H1 (cell line): ENCODE measurements at regions not wholly inside any gene's neighbourhood (a gene's known extent, or its start where the extent isn't known, plus 50 kb on each side); places are given as distances from the start of the nearest gene placed in this dataset.

Experiments
- CTCF ChIA-PET: fragments of 300-600 bp; sonication (Branson Sonifier 250); formaldehyde crosslinking; loops from one replicate; lab custom pipeline; 2021; ENCODE audit not compliant: partially characterized antibody; lab: Charles Lee
- POLR2A ChIA-PET: fragments of 300-600 bp; sonication (Branson Sonifier 250); formaldehyde crosslinking; loops from one replicate; lab custom pipeline; 2021; ENCODE audit warnings: inconsistent platforms; ENCODE audit not compliant: partially characterized antibody; lab: Charles Lee
- DNase-seq, 2 experiments: peaks; one replicate each; pipeline versions ENCODE4 v3.0.0 to v3.0.0-alpha.2; 2010 to 2022; ENCODE audit warnings: low spot score in 2 of 2, low read depth in 1 of 2, mixed read lengths in 1 of 2
- FAIRE-seq: peaks from 2 replicates; lab custom pipeline; 2011; peaks lifted over from hg19 to GRCh38; lab: Jason Lieb, UNC
- H2AFZ ChIP-seq: 2 replicates; pipeline ENCODE4 v1.8.1; 2012; ENCODE audit warnings: low read length, inconsistent platforms
- H2AK5ac ChIP-seq: 2 replicates; pipeline ENCODE4 v1.6.1; 2013; ENCODE audit warnings: low read depth, low read length
- H2BK120ac ChIP-seq: replicated peaks from 2 replicates; pipeline ENCODE3; 2013; ENCODE audit warnings: low read depth, low read length, inconsistent platforms
- H2BK12ac ChIP-seq: 2 replicates; pipeline ENCODE4 v1.6.1; 2013; ENCODE audit warnings: low read depth, low read length
- H2BK15ac ChIP-seq: 2 replicates; pipeline ENCODE4 v1.6.1; 2013; ENCODE audit warnings: low read length
- H2BK20ac ChIP-seq: 2 replicates; pipeline ENCODE4 v1.6.1; 2013; ENCODE audit warnings: low read length
- H2BK5ac ChIP-seq: 2 replicates; pipeline ENCODE4 v1.6.1; 2013; ENCODE audit warnings: low read depth, low read length
- H3K14ac ChIP-seq: 2 replicates; pipeline ENCODE4 v1.6.1; 2013; ENCODE audit warnings: inconsistent platforms; ENCODE audit not compliant: insufficient read length
- H3K18ac ChIP-seq: 2 replicates; pipeline ENCODE4 v1.6.1; 2013; ENCODE audit warnings: low read length; ENCODE audit errors: extremely low read depth
- H3K23ac ChIP-seq: 2 replicates; pipeline ENCODE4 v1.6.1; 2013; ENCODE audit warnings: inconsistent platforms; ENCODE audit not compliant: insufficient read length
- H3K23me2 ChIP-seq: 2 replicates; pipeline ENCODE4 v1.6.1; 2013; ENCODE audit warnings: low read depth, low read length
- H3K27ac ChIP-seq: 2 replicates; pipeline ENCODE4 v1.6.1; 2011; ENCODE audit warnings: low read depth, low read length, inconsistent platforms
- H3K27me3 ChIP-seq, 4 experiments: replicated peaks in 1 of 4; 1 replicate in 1 of 4; 2 replicates in 3 of 4; pipeline versions ENCODE4 v1.6.1 to v1.8.1; 2011 to 2013; ENCODE audit warnings: low read length in 3 of 4, mild to moderate bottlenecking in 3 of 4, inconsistent platforms in 2 of 4, mixed read lengths in 2 of 4, moderate library complexity in 1 of 4; ENCODE audit not compliant: control insufficient read depth in 3 of 4, insufficient read depth in 3 of 4; ENCODE audit errors: extremely low read depth in 1 of 4
- H3K36me3 ChIP-seq, 4 experiments: 2 replicates each; pipeline versions ENCODE4 v1.6.1 to v1.8.1; 2011 to 2013; ENCODE audit warnings: mild to moderate bottlenecking in 4 of 4, low read length in 3 of 4, moderate library complexity in 2 of 4, control low read depth in 1 of 4, inconsistent platforms in 1 of 4; ENCODE audit not compliant: insufficient read depth in 4 of 4, control insufficient read depth in 2 of 4
- H3K4ac ChIP-seq: replicated peaks from 2 replicates; pipeline ENCODE3; 2013; ENCODE audit warnings: low read length, low read depth, mixed read lengths, inconsistent platforms; ENCODE audit not compliant: insufficient read length
- H3K4me1 ChIP-seq, 4 experiments: replicated peaks in 1 of 4; 1 replicate in 1 of 4; 2 replicates in 3 of 4; pipeline versions ENCODE4 v1.6.1 to v1.8.1; 2011 to 2013; ENCODE audit warnings: low read length in 3 of 4, inconsistent platforms in 2 of 4, mixed read lengths in 1 of 4; ENCODE audit not compliant: insufficient read depth in 4 of 4, control insufficient read depth in 3 of 4
- H3K4me2 ChIP-seq, 2 experiments: 2 replicates each; pipeline versions ENCODE4 v1.6.1 to v1.8.1; 2011 to 2013; ENCODE audit warnings: low read depth in 2 of 2, low read length in 2 of 2, control low read depth in 1 of 2, inconsistent platforms in 1 of 2, mild to moderate bottlenecking in 1 of 2; ENCODE audit not compliant: insufficient read depth in 1 of 2
- H3K4me3 ChIP-seq, 4 experiments: fragments of 200-600, 300-600 bp in 1 of 4; sonication (generic), shearing (Covaris generic), sonication (Bioruptor Twin) in 1 of 4; 2 replicates each; pipeline versions ENCODE4 v1.5.1 to v1.8.1; 2011 to 2016; ENCODE audit warnings: low read length in 4 of 4, low read depth in 3 of 4, control low read depth in 2 of 4, inconsistent platforms in 2 of 4, mild to moderate bottlenecking in 2 of 4, mixed read lengths in 1 of 4, moderate library complexity in 1 of 4; ENCODE audit not compliant: insufficient read depth in 2 of 4; ENCODE audit errors: extremely low read depth in 1 of 4
- H3K56ac ChIP-seq: replicated peaks from 2 replicates; pipeline ENCODE3; 2013; ENCODE audit warnings: low read depth, mild to moderate bottlenecking, mixed read lengths, low read length, inconsistent platforms; ENCODE audit not compliant: insufficient read length
- H3K79me1 ChIP-seq: 2 replicates; pipeline ENCODE4 v1.6.1; 2013; ENCODE audit warnings: low read depth, low read length, control low read depth
- H3K79me2 ChIP-seq, 2 experiments: 2 replicates each; pipeline versions ENCODE4 v1.6.1 to v1.8.1; 2012 to 2013; ENCODE audit warnings: low read length in 2 of 2, mild to moderate bottlenecking in 2 of 2, inconsistent platforms in 1 of 2; ENCODE audit not compliant: insufficient read depth in 2 of 2, control insufficient read depth in 1 of 2
- H3K9ac ChIP-seq, 4 experiments: replicated peaks in 1 of 4; 1 replicate in 1 of 4; 2 replicates in 3 of 4; pipeline versions ENCODE4 v1.6.1 to v1.8.1; 2011 to 2013; ENCODE audit warnings: low read depth in 3 of 4, low read length in 3 of 4, control low read depth in 2 of 4, mild to moderate bottlenecking in 2 of 4, moderate library complexity in 2 of 4, inconsistent platforms in 1 of 4; ENCODE audit errors: extremely low read depth in 1 of 4
- H3K9me3 ChIP-seq, 2 experiments: 2 replicates each; pipeline versions ENCODE4 v1.6.1 to v1.8.1; 2012 to 2013; ENCODE audit warnings: mild to moderate bottlenecking in 2 of 2, moderate library complexity in 2 of 2, control low read depth in 1 of 2, inconsistent platforms in 1 of 2, low read depth in 1 of 2, low read length in 1 of 2, mixed read lengths in 1 of 2; ENCODE audit not compliant: insufficient read depth in 2 of 2
- H4K20me1 ChIP-seq, 2 experiments: replicated peaks in 1 of 2; 2 replicates each; pipeline versions ENCODE3 to v1.8.1; 2011 to 2013; ENCODE audit warnings: inconsistent platforms in 2 of 2, low read length in 2 of 2, mild to moderate bottlenecking in 1 of 2; ENCODE audit not compliant: insufficient read depth in 2 of 2, control insufficient read depth in 1 of 2
- H4K5ac ChIP-seq: 2 replicates; pipeline ENCODE4 v1.6.1; 2013; ENCODE audit warnings: low read length, low read depth, mixed read lengths, inconsistent platforms; ENCODE audit not compliant: insufficient read length
- H4K8ac ChIP-seq: 2 replicates; pipeline ENCODE4 v1.8.0; 2013; ENCODE audit warnings: mild to moderate bottlenecking, moderate library complexity, low read length, inconsistent platforms; ENCODE audit not compliant: insufficient read depth; ENCODE audit errors: extremely low read depth
- H4K91ac ChIP-seq: replicated peaks from 2 replicates; pipeline ENCODE3; 2013; ENCODE audit warnings: low read length, mixed read lengths, inconsistent platforms; ENCODE audit not compliant: insufficient read length
- BACH1 ChIP-seq: IDR thresholded peaks from 2 replicates; pipeline ENCODE4 v1.6.1; 2012; ENCODE audit warnings: low read length, improper control_type of control experiment
- BRCA1 ChIP-seq: IDR thresholded peaks from 2 replicates; pipeline ENCODE4 v1.6.1; 2012; ENCODE audit warnings: low read depth, low read length, improper control_type of control experiment
- E2F6 ChIP-seq: IDR thresholded peaks from 2 replicates; pipeline ENCODE4 v1.6.1; 2012; ENCODE audit warnings: inconsistent platforms
- SP1 ChIP-seq: IDR thresholded peaks from 2 replicates; pipeline ENCODE4 v1.6.1; 2011; ENCODE audit warnings: low read depth, low read length
- SP4 ChIP-seq: IDR thresholded peaks from 2 replicates; pipeline ENCODE4 v1.6.1; 2012; ENCODE audit warnings: low read length, inconsistent platforms
- WGBS, 2 experiments: shearing (Covaris generic) in 1 of 2; methylation state at CpG; one replicate each; pipeline versions ENCODE4 v1.1.6 to v1.1.7; 2013 to 2015; ENCODE audit warnings: low lambda C conversion rate in 2 of 2, mixed read lengths in 2 of 2, inconsistent platforms in 1 of 2, low coverage in 1 of 2, missing lambda C conversion rate in 1 of 2; ENCODE audit not compliant: insufficient replicate concordance in 2 of 2, insufficient coverage in 1 of 2, insufficient read length in 1 of 2; ENCODE audit errors: extremely low coverage in 1 of 2, missing lambda C conversion rate in 1 of 2; 5-methylcytosine and 5-hydroxymethylcytosine counted together

- H3K18ac ChIP-seq = no peak overlapping the region
- no peak overlapping the region for H3K4me3 ChIP-seq
- no peak for FAIRE-seq
- H3K27ac ChIP-seq = no peak overlapping the region
- H3K9me3 ChIP-seq = no peaks in the 10 kb centered on the region
- H2BK20ac ChIP-seq = no peak overlapping the region
- TF ChIP-seq SP1 = no peak
- no peak for TF ChIP-seq BACH1
- TF ChIP-seq SP4 = no peak
- TF ChIP-seq E2F6 = no peak
- TF ChIP-seq BRCA1 = no peak
- no peak overlapping the region for H2BK5ac ChIP-seq
- H3K27me3 ChIP-seq = no peaks in the 10 kb centered on the region
- peaks cover 0 to 7% (median 3%) of the 10 kb centered on the region in 4 experiments; a peak in 2 of 7 replicates for H3K4me1 ChIP-seq
- 98% methylated on average over 4 of the region's 4 CpGs; no CpG with 5 or more reads in 1 of the 2 experiments for WGBS, 2 experiments
- H2BK120ac ChIP-seq = no peak overlapping the region
- no peak overlapping the region for H3K14ac ChIP-seq
- no peaks in the 10 kb centered on the region for H4K20me1 ChIP-seq
- no peaks in the 10 kb centered on the region for H3K79me2 ChIP-seq
- H3K56ac ChIP-seq = no peak overlapping the region
- ChIA-PET POLR2A (no interaction called here), CTCF (interaction anchor here (0.7 to 0.9 kb wide), 2 partner anchors 75 to 81 kb away, joined by 3 read pairs; no protein-coding TSS in a partner anchor)
- H3K4ac ChIP-seq = no peak overlapping the region
- no peak overlapping the region for H3K4me2 ChIP-seq
- H3K36me3 ChIP-seq = no peaks in the 10 kb centered on the region
- H2BK15ac ChIP-seq = no peak overlapping the region
- no peak overlapping the region for H2BK12ac ChIP-seq
- H3K79me1 ChIP-seq = no peaks in the 10 kb centered on the region
- H3K23ac ChIP-seq = no peak overlapping the region
- H3K23me2 ChIP-seq = no peaks in the 10 kb centered on the region
- H3K9ac ChIP-seq = no peak overlapping the region
- no peak overlapping the region for H4K5ac ChIP-seq
- no peak for DNase-seq
- H2AK5ac ChIP-seq = no peak overlapping the region
- no peak overlapping the region; the same call in 1 of the 2 replicates for H4K8ac ChIP-seq
- H2AFZ ChIP-seq = no peak overlapping the region
- no peak overlapping the region for H4K91ac ChIP-seq
Measured at GRCh38 chr17:79311373-79311772, 236.7 kb downstream of the ENGASE start.
